Esophagus squamous epithelium (tissue), 4 donors: ENCODE measurements at regions not wholly inside any gene's neighbourhood (a gene's known extent, or its start where the extent isn't known, plus 50 kb on each side); places are given as distances from the start of the nearest gene placed in this dataset.

Experiments used
- CTCF ChIP-seq, 6 experiments: fragments of 450-650 bp in 4 of 6; fragments of 200-600 bp in 2 of 6; sonication (generic) in 2 of 6; IDR thresholded peaks; one replicate each; pipeline ENCODE4 v1.5.1; 2016 to 2019; ENCODE audit warnings: antibody characterized with exemption in 6 of 6, mild to moderate bottlenecking in 4 of 6, moderate library complexity in 4 of 6
- POLR2A ChIP-seq, 4 donors: fragments of 450-650 bp; IDR thresholded peaks; one replicate each; pipeline ENCODE4 v1.6.1; 2017; ENCODE audit warnings: antibody characterized with exemption in 4 of 4, mild to moderate bottlenecking in 4 of 4, moderate library complexity in 3 of 4

DNA sequence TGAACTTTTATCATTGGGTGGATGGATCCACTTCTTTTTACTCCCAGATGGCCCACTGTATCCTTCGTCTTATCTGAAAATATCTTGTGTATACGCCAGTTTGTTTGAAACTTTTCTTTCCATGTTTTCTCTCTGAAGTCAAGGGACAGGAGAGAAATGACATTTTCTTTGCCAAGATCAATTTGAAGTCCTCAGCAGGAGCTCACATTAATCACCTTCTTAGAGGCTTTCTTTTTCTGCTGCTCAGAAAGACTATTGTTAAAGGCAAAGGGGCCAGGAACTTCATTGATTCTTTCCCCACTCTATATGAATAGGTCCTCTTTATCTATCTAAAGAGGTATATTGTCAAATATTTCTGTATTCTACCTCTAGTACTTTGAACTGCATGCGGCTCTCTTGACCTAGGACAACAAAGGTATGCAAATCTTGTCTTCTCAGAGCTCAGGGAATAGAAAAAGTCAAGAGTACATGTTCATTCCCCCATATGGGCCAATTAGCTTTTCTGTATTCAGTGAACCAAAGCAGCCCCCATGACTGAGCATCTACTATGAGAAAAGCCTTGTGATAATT is 583.3 kb downstream of the HS3ST4 start:
- no peak for TF ChIP-seq CTCF (IDR thresholded peaks at IDR 0.05)
- TF ChIP-seq POLR2A (IDR thresholded peaks at IDR 0.05), result no peak
